ENCODE measurements at regions not wholly inside any gene's neighbourhood (a gene's known extent, or its start where the extent isn't known, plus 50 kb on each side); places are given as distances from the start of the nearest gene placed in this dataset.

- Mint-ChIP-seq H3K27ac (no peak overlapping the region), H3K36me3 (peaks cover 1% of the 10 kb centered on the region), H3K4me3 (peak overlapping the region in 1 of 4 donors; percentile 49), H3K4me1 (no peaks in the 10 kb centered on the region), H3K27me3 (no peaks in the 10 kb centered on the region), H3K9me3 (peaks cover 0 to 10% (median 0%) of the 10 kb centered on the region in 3 donors)
Measured at GRCh38 chr18:42222557-42222956, 267.5 kb downstream of the PIK3C3 start.

GRCh38 chr18:42228581-42228980 is 273.5 kb downstream of the PIK3C3 start:
- peak overlapping the region in 1 of 4 donors; percentile 49 for H3K4me3 Mint-ChIP-seq
- peaks cover 1% of the 10 kb centered on the region for H3K36me3 Mint-ChIP-seq
- no peaks in the 10 kb centered on the region for H3K4me1 Mint-ChIP-seq
- no peaks in the 10 kb centered on the region for H3K27me3 Mint-ChIP-seq
- H3K9me3 Mint-ChIP-seq = no peaks in the 10 kb centered on the region
- no peak overlapping the region for H3K27ac Mint-ChIP-seq

- Mint-ChIP-seq H3K4me3 (no peak overlapping the region), H3K36me3 (peaks cover 3% of the 10 kb centered on the region), H3K9me3 (no peaks in the 10 kb centered on the region), H3K4me1 (no peaks in the 10 kb centered on the region), H3K27ac (no peak overlapping the region), H3K27me3 (no peaks in the 10 kb centered on the region)
Measured at GRCh38 chr18:42229211-42230210, 274.5 kb downstream of the PIK3C3 start.

- H3K27ac Mint-ChIP-seq = no peak overlapping the region
- H3K27me3 Mint-ChIP-seq = no peaks in the 10 kb centered on the region
- H3K36me3 Mint-ChIP-seq = peaks cover 3% of the 10 kb centered on the region
- H3K9me3 Mint-ChIP-seq = no peaks in the 10 kb centered on the region
- no peak overlapping the region for H3K4me3 Mint-ChIP-seq
- H3K4me1 Mint-ChIP-seq = no peaks in the 10 kb centered on the region
Measured at GRCh38 chr18:42230636-42231035, 275.6 kb downstream of the PIK3C3 start.

- no peaks in the 10 kb centered on the region for H3K9me3 Mint-ChIP-seq
- no peaks in the 10 kb centered on the region for H3K27me3 Mint-ChIP-seq
- H3K27ac Mint-ChIP-seq = no peak overlapping the region
- H3K36me3 Mint-ChIP-seq = peaks cover 1% of the 10 kb centered on the region
- no peak overlapping the region for H3K4me3 Mint-ChIP-seq
- no peaks in the 10 kb centered on the region for H3K4me1 Mint-ChIP-seq
Measured at GRCh38 chr18:42231284-42231683, 276.2 kb downstream of the PIK3C3 start.

GRCh38 chr18:42231796-42232195 is 276.8 kb downstream of the PIK3C3 start:
- no peaks in the 10 kb centered on the region for H3K4me1 Mint-ChIP-seq
- H3K27me3 Mint-ChIP-seq = no peaks in the 10 kb centered on the region
- no peaks in the 10 kb centered on the region for H3K9me3 Mint-ChIP-seq
- H3K27ac Mint-ChIP-seq = no peak overlapping the region
- no peak overlapping the region for H3K4me3 Mint-ChIP-seq
- peaks cover 1% of the 10 kb centered on the region for H3K36me3 Mint-ChIP-seq

- Mint-ChIP-seq H3K9me3 (peaks cover 1 to 7% (median 4%) of the 10 kb centered on the region in 3 donors), H3K4me3 (no peak overlapping the region), H3K36me3 (peaks cover 1% of the 10 kb centered on the region), H3K4me1 (no peaks in the 10 kb centered on the region), H3K27ac (no peak overlapping the region), H3K27me3 (no peaks in the 10 kb centered on the region)
Measured at GRCh38 chr18:42233908-42234307, 278.9 kb downstream of the PIK3C3 start.

GRCh38 chr18:42242758-42243157 is 287.7 kb downstream of the PIK3C3 start:
- Mint-ChIP-seq H3K9me3 (peaks cover 1 to 10% (median 8%) of the 10 kb centered on the region in 3 donors), H3K27me3 (no peaks in the 10 kb centered on the region), H3K4me1 (no peaks in the 10 kb centered on the region), H3K36me3 (peaks cover 1% of the 10 kb centered on the region), H3K4me3 (no peak overlapping the region), H3K27ac (no peak overlapping the region)

GRCh38 chr18:42245137-42245536 is 290.1 kb downstream of the PIK3C3 start:
- Mint-ChIP-seq H3K27ac (no peak overlapping the region), H3K4me1 (no peaks in the 10 kb centered on the region), H3K4me3 (no peak overlapping the region), H3K36me3 (peaks cover 1% of the 10 kb centered on the region), H3K9me3 (peaks cover 0 to 3% (median 0%) of the 10 kb centered on the region in 3 donors), H3K27me3 (no peaks in the 10 kb centered on the region)

GRCh38 chr18:42255908-42256765 is 301.1 kb downstream of the PIK3C3 start:
- no peak overlapping the region for H3K4me3 Mint-ChIP-seq
- no peaks in the 10 kb centered on the region for H3K9me3 Mint-ChIP-seq
- peaks cover 1% of the 10 kb centered on the region for H3K27me3 Mint-ChIP-seq
- H3K27ac Mint-ChIP-seq = no peak overlapping the region
- H3K36me3 Mint-ChIP-seq = no peaks in the 10 kb centered on the region
- H3K4me1 Mint-ChIP-seq = no peaks in the 10 kb centered on the region

GRCh38 chr18:42258301-42258965 is 303.4 kb downstream of the PIK3C3 start:
- Mint-ChIP-seq H3K4me3 (no peak overlapping the region), H3K9me3 (no peaks in the 10 kb centered on the region), H3K27ac (no peak overlapping the region), H3K27me3 (peaks cover 1% of the 10 kb centered on the region), H3K4me1 (no peaks in the 10 kb centered on the region), H3K36me3 (no peaks in the 10 kb centered on the region)

- no peaks in the 10 kb centered on the region for H3K9me3 Mint-ChIP-seq
- H3K4me1 Mint-ChIP-seq = no peaks in the 10 kb centered on the region
- no peaks in the 10 kb centered on the region for H3K36me3 Mint-ChIP-seq
- no peak overlapping the region for H3K4me3 Mint-ChIP-seq
- no peak overlapping the region for H3K27ac Mint-ChIP-seq
- H3K27me3 Mint-ChIP-seq = peaks cover 3% of the 10 kb centered on the region
Measured at GRCh38 chr18:42261731-42262130, 306.7 kb downstream of the PIK3C3 start.

- Mint-ChIP-seq H3K36me3 (no peaks in the 10 kb centered on the region), H3K9me3 (no peaks in the 10 kb centered on the region), H3K27ac (no peak overlapping the region), H3K27me3 (peaks cover 4% of the 10 kb centered on the region), H3K4me1 (no peaks in the 10 kb centered on the region), H3K4me3 (no peak overlapping the region)
Measured at GRCh38 chr18:42264497-42264896, 309.5 kb downstream of the PIK3C3 start.

GRCh38 chr18:42268186-42268725 is 313.2 kb downstream of the PIK3C3 start:
- Mint-ChIP-seq H3K27me3 (peaks cover 4% of the 10 kb centered on the region), H3K27ac (no peak overlapping the region), H3K36me3 (no peaks in the 10 kb centered on the region), H3K4me1 (no peaks in the 10 kb centered on the region), H3K9me3 (no peaks in the 10 kb centered on the region), H3K4me3 (no peak overlapping the region)

GRCh38 chr18:42268798-42269197 is 313.8 kb downstream of the PIK3C3 start:
- no peaks in the 10 kb centered on the region for H3K4me1 Mint-ChIP-seq
- H3K9me3 Mint-ChIP-seq = no peaks in the 10 kb centered on the region
- H3K27ac Mint-ChIP-seq = no peak overlapping the region
- H3K4me3 Mint-ChIP-seq = no peak overlapping the region
- no peaks in the 10 kb centered on the region for H3K36me3 Mint-ChIP-seq
- H3K27me3 Mint-ChIP-seq = peaks cover 3% of the 10 kb centered on the region
